HCT116 (cell line): ENCODE measurements at regions not wholly inside any gene's neighbourhood (a gene's known extent, or its start where the extent isn't known, plus 50 kb on each side); places are given as distances from the start of the nearest gene placed in this dataset.

Source experiments
- CEBPB ChIP-seq: IDR thresholded peaks from 2 replicates; pipeline ENCODE4 v1.6.1; 2012; ENCODE audit warnings: low read depth
- EZH2 ChIP-seq: fragments of 200-600 bp; sonication (generic); IDR thresholded peaks from 2 replicates; pipeline ENCODE4 v1.6.1; 2017; ENCODE audit warnings: antibody characterized with exemption, mixed run types
- EZH2phosphoT487 ChIP-seq: fragments of 200-600 bp; IDR thresholded peaks from 2 replicates; pipeline ENCODE4 v1.6.1; 2018; ENCODE audit warnings: antibody characterized with exemption, borderline replicate concordance
- POLR2A ChIP-seq: IDR thresholded peaks from 2 replicates; pipeline ENCODE4 v1.7.0; 2011; ENCODE audit warnings: borderline replicate concordance; ENCODE audit not compliant: insufficient read depth, insufficient read length; ENCODE audit errors: extremely low read depth
- SIN3A ChIP-seq: IDR thresholded peaks from 2 replicates; pipeline ENCODE4 v1.6.1; 2012; ENCODE audit warnings: low read depth
- TF ChIP-seq, protein P1 (sequence below): IDR thresholded peaks from 2 replicates; pipeline ENCODE4 v1.6.1; 2012; ENCODE audit warnings: low read depth
- TF ChIP-seq, protein P2 (sequence below), 3 experiments: fragments of 200-600 bp in 1 of 3; sonication (generic) in 1 of 3; IDR thresholded peaks in 2 of 3; conservative IDR thresholded peaks in 1 of 3; 2 replicates each; pipeline ENCODE4 v1.5.1; 2012 to 2017; ENCODE audit warnings: low read depth in 2 of 3, low read length in 2 of 3, antibody characterized with exemption in 1 of 3, borderline replicate concordance in 1 of 3, control low read depth in 1 of 3, mild to moderate bottlenecking in 1 of 3, mixed read lengths in 1 of 3, mixed run types in 1 of 3, moderate library complexity in 1 of 3; ENCODE audit not compliant: insufficient read depth in 1 of 3

DNA sequence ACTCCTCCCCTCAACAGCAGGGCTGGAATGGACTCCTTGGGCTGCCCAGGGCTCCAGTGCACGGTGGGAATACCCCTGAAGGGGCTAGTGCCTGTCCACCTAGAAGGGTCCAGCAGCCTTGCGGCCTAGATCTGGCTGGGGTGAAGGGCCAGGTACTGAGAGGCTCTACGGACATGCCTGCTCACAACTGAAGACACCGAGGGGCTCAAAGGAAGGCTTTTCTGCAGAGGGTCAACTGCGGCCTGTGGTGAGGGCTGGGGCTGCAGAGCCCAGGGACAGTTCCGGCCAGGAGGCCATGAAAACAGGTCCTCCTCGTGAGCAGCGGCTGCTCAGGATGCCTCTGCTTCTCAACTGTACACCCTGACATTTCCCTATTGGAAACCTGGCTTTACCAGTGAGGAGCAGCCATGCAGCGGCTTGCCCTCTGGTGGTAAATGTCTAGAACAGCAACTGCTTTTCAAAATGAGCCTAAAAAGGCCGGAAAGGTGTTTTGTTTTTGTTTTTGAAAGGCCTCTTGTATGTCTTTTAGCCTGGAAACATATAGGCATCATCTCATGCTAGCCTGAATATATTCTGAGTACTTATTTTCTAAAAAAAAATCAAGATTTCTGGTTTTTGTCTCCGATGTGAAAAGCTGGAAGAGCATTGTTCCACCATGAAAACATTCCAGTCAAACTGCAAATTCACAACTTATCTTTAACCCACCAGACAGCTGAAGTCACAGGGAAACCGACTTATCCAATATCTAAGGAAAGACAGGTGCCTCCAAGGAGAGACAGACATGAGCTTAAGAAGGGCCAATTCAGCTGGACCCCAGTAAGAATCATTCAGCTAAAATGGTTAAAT lies 163.4 kb downstream of the KLF13 start:
- no peak for TF ChIP-seq SIN3A
- TF ChIP-seq, protein P1, sequence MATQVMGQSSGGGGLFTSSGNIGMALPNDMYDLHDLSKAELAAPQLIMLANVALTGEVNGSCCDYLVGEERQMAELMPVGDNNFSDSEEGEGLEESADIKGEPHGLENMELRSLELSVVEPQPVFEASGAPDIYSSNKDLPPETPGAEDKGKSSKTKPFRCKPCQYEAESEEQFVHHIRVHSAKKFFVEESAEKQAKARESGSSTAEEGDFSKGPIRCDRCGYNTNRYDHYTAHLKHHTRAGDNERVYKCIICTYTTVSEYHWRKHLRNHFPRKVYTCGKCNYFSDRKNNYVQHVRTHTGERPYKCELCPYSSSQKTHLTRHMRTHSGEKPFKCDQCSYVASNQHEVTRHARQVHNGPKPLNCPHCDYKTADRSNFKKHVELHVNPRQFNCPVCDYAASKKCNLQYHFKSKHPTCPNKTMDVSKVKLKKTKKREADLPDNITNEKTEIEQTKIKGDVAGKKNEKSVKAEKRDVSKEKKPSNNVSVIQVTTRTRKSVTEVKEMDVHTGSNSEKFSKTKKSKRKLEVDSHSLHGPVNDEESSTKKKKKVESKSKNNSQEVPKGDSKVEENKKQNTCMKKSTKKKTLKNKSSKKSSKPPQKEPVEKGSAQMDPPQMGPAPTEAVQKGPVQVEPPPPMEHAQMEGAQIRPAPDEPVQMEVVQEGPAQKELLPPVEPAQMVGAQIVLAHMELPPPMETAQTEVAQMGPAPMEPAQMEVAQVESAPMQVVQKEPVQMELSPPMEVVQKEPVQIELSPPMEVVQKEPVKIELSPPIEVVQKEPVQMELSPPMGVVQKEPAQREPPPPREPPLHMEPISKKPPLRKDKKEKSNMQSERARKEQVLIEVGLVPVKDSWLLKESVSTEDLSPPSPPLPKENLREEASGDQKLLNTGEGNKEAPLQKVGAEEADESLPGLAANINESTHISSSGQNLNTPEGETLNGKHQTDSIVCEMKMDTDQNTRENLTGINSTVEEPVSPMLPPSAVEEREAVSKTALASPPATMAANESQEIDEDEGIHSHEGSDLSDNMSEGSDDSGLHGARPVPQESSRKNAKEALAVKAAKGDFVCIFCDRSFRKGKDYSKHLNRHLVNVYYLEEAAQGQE = no peak
- TF ChIP-seq, protein P2, sequence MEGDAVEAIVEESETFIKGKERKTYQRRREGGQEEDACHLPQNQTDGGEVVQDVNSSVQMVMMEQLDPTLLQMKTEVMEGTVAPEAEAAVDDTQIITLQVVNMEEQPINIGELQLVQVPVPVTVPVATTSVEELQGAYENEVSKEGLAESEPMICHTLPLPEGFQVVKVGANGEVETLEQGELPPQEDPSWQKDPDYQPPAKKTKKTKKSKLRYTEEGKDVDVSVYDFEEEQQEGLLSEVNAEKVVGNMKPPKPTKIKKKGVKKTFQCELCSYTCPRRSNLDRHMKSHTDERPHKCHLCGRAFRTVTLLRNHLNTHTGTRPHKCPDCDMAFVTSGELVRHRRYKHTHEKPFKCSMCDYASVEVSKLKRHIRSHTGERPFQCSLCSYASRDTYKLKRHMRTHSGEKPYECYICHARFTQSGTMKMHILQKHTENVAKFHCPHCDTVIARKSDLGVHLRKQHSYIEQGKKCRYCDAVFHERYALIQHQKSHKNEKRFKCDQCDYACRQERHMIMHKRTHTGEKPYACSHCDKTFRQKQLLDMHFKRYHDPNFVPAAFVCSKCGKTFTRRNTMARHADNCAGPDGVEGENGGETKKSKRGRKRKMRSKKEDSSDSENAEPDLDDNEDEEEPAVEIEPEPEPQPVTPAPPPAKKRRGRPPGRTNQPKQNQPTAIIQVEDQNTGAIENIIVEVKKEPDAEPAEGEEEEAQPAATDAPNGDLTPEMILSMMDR (IDR thresholded peaks at IDR 0.05 in 2 of 3, conservative IDR thresholded peaks at IDR 0.05 in 1 of 3; ENCODE audit: borderline replicate concordance in 1 of 3, insufficient read depth in 1 of 3, low read depth in 2 of 3, low read length in 2 of 3) = peak; percentile 60 to 86 (median 80); a peak in 5 of 6 replicates
- TF ChIP-seq POLR2A = no peak
- TF ChIP-seq EZH2phosphoT487 = no peak
- no peak for TF ChIP-seq CEBPB
- no peak for TF ChIP-seq EZH2
